ENCODE measurements at regions not wholly inside any gene's neighbourhood (a gene's known extent, or its start where the extent isn't known, plus 50 kb on each side); places are given as distances from the start of the nearest gene placed in this dataset.
A peak's percentile ranks its signal among the peaks of the same experiment; 100 is the strongest.

- peak; percentile 96 for DNase-seq
Measured at GRCh38 chr2:43127208-43127940, 99.0 kb downstream of the ZFP36L2 start.

GRCh38 chr2:43126817-43127207 lies 99.6 kb downstream of the ZFP36L2 start:
- no peak for DNase-seq

DNA sequence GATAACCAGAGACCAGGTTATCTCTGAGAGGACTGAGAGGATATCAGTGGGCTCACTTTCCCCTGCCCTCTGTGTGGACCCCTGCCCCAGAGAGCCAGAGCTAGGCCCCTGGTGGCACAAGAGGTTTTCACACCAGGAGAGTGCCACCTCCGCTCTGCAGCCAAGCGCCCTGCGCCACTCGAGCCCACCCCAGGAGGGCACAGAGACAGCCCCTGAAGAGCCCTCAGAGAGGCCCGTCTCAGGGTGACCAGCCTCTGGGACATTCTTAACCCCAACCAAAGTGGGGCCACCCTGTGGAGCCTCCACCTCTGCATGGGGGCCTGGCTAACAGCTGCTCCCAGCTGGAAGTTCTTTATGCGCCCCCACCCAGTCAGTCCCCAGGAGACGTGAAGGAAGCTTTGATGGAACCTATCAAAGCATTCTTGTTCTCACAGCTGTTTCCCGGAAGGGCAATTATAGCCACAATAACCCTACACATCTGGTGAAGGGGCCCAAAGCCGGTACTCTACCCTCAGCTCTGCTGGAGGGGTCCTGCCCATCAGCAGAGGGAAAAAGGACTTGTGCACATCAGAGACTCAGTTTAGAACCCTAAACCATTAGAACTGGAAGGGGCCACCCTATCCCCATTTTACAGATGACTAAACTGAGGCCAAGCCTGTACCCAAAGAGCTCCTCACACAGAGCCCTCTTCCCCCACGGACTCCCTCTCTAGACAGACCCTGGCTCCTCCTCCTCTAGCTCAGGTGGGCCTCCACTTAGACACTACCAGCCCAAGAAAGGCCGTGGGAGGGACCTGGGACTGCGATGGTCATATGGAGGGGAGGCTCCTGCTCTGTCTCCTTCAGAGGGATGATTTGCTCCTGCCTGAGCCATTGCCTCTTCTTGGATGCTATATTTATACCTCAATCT lies 101.1 kb downstream of the ZFP36L2 start:
- DNase-seq = no peak

DNA sequence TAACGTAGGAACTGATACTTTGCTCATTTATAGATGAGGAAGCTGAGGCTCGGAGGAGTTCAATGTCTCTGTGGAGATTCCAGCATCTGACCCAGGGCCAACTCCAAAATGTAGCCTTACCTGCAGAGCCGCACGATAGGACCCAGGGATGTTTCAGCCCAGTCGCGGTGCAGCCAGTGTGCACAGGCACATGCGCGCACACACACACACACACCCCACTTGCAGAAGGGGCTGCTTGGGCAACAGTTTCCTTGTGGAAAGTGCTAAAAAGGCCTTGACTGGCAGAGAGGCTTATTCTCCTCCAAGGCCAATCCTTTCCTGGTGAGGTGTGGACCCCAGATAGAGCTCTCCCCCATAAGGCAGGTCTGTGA lies 101.7 kb downstream of the ZFP36L2 start:
- no peak for DNase-seq

DNA sequence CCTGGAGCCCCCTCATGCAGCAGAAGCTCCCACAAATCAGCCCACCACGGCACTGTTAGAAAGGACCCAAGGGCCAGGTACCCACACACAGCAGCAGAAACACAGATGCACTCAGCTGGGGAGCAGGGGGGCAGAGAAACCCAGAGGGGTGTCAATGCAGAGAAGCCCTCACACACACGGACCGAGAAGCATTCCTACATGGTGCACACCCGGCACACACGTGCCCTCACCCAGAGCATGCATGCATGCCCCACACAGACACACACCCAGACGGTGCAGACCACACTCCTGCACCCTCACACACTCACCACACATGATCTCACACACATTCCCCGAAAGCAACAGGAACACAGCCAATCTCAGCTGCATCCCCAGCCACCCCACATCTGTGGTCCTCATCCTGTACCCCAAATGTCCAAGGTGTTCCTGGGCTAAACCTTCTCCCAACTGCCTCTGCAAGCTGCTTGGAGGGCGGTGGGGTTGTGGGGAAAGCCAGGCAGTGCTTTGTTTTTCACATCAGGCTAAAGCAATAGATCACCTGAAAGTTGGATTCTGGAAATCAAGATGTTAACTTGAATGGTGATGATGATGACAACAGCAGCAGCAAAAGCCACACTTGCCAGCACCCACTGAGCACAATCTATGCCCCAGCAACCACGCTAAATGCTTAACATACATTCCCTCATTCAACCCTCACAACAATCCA lies 102.3 kb downstream of the ZFP36L2 start:
- no peak for DNase-seq

DNA sequence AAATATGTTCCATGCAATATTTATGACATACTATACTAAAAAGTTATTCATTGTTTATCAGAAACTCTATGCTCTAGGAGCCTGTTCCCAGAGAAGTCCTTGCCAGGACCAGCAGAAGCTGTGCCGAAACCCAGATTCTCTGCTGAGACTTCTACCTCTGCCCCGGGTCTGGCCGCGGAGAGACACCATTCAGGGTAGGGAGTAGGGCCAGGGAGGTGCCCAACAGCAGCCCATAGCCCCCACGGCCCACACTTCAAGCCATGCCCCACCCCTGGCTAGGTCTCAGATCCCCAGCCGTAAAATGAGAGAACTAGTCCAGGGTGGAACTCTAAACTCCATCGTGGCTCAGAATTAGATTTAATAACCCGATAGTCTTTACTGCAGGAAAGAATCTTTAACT lies 102.9 kb downstream of the ZFP36L2 start:
- no peak for DNase-seq

- no peak for DNase-seq
Measured at GRCh38 chr2:43123028-43123427, 103.4 kb downstream of the ZFP36L2 start.

- DNase-seq = no peak
Measured at GRCh38 chr2:43121580-43122314, 104.7 kb downstream of the ZFP36L2 start.

GRCh38 chr2:43119303-43119702 lies 107.1 kb downstream of the ZFP36L2 start:
- no peak for DNase-seq

DNA sequence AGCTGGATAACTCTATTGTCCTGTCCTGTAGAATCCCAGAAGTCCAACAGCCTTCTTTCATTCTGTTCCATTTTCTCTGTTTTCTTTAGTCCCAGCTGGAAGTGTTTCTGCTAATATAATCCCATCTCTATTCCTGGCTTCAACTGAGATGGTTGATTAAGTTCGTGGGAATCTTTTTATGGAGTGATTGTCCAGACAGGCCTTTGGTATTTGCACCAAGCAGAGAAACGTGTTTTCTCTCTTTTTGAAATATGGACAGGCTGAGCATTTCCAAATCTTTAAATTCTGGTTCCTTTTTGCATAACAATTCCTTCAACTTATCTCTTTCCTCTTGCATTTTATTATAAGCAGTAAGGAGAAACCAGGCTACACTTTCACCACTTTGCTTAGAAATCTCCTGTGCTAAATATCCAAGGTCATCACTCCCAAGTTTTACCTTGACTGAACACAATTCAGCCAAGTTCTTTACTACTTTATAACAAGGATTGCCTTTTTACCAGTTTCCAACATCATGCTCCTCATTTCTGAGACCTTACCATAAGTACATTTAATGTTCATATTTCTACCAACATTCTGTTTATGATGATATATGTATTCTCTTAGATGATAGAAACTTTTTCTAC lies 108.8 kb downstream of the ZFP36L2 start:
- DNase-seq = no peak

DNA sequence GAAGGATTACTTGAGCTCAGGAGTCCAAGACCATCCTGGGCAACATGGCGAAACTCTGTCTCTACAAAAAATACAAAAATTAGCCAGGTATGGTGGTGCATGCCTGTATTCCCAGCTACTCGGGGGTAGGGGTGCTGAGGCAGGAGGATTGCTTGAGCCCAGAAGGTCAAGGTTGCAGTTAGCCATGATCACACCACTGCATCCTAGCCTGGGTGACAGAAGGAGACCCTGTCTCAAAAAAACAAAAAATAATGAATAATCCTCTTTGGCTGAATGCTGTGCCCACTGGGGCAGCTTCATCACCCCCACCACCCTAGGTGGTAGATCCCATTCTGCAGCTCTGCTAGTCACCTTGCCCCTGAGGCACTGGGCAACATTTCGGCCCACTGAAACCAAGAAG lies 109.4 kb downstream of the ZFP36L2 start:
- DNase-seq = no peak

DNA sequence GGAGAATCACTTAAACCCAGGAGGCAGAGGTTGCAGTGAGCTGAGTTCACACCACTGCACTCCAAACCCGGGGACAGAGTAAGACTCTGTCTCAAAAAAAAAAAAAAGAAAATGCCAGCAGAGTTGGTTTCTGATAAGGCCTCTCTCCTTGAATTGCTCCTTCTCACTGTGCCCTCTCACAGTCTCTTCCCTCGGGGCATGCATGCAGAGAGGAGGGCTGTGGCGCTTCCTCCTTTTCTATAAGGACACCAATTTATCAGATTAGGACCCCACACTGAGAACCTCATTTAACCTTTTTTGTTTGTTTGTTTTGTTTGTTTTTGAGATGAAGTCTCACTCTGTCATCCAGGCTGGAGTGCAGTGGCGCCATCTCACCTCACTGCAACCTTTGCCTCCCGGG lies 110.5 kb downstream of the ZFP36L2 start:
- no peak for DNase-seq

- DNase-seq = no peak
Measured at GRCh38 chr2:43114210-43114609, 112.2 kb downstream of the ZFP36L2 start.

- no peak for DNase-seq
Measured at GRCh38 chr2:43111788-43112554, 114.4 kb downstream of the ZFP36L2 start.

DNA sequence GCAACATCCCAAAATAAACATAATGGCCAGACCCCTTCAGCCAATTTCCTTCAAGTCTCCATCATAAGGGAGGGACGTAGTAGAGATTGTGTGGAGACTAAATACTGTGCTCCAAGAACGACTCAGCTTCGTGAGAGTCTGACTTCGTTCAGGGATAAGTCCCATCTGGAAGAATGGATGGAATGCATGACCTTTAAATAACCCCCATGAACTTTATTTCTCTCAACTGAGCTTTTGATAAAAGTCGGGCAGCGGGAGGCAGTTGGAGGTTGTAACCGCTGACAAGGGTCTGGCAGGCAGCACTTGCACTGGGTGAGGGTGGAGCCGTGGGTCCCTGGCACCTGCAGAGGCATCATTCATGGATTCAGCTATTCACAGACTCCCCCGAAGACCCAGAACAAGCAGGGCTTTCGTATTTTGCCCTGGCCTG lies 115.9 kb downstream of the ZFP36L2 start:
- no peak for DNase-seq

DNA sequence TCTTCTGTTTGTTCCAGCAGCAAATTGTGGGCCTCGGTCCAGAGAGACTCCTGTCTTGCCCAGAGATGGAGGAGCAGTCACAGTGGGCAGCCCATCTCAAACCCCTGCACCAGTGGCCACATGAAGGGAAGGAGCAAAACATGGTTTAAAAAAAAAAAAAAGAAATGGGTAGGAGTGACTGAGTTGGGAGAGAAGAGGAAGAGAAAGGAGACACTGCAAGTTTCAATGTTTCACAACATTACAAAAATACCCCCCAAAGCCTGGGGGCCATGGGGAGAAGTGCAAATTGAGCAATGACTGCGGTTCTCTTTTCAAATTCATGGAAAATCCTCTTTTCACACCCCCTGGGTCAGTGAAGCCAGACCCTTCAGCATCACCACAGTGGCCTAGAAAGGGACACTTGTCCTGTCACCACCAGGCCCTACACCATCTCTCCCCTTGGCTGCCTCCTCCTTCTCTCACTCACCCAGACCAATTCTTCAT lies 117.1 kb downstream of the ZFP36L2 start:
- DNase-seq = no peak

- no peak for DNase-seq
Measured at GRCh38 chr2:43107679-43108078, 118.7 kb downstream of the ZFP36L2 start.

DNA sequence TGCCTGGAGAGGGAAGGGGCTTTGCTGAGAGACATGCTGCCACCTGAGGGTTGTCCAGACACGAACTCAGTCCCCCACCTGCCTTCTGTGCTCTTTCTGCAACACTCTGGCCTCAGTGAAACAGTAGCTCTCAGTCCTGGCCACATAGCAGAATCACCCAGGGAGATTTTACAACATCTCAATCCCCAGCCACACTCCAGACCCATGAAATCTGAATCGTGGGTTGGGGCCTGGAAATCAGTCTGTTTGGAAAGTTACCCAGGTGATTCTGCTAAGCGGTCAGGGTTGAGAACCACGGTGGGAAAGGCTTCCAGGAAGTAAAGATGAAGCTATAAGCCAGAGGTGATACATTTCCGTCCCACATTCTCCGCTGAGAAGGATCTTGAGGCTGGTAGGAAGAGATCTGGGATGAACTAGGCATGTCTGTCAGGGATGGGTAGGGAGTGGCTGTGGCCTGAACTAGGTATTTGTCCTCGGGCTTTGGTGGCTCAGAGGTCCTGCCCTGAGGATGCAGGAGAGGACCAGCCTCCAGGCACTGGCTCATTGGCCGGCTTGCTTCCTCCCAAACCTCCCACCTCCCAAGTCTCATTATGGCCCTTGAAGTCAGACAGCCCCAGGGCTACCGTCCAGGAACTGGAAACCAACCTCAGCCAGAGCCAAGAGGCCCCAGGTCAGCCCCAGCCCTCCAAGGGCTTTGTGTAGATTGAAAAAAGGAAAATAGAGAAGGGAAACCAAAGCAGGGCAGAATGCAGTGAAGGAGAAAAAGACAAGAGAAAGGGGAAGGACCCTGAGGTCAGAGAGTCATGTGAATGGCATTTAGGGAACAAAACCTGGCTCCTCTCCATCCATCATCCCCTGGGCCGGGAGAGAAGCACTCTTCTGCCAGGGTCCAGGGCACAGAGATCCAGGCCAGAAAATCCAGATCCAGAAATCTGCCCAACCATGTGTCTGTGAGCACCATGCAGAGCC lies 119.6 kb downstream of the ZFP36L2 start:
- DNase-seq = no peak

DNA sequence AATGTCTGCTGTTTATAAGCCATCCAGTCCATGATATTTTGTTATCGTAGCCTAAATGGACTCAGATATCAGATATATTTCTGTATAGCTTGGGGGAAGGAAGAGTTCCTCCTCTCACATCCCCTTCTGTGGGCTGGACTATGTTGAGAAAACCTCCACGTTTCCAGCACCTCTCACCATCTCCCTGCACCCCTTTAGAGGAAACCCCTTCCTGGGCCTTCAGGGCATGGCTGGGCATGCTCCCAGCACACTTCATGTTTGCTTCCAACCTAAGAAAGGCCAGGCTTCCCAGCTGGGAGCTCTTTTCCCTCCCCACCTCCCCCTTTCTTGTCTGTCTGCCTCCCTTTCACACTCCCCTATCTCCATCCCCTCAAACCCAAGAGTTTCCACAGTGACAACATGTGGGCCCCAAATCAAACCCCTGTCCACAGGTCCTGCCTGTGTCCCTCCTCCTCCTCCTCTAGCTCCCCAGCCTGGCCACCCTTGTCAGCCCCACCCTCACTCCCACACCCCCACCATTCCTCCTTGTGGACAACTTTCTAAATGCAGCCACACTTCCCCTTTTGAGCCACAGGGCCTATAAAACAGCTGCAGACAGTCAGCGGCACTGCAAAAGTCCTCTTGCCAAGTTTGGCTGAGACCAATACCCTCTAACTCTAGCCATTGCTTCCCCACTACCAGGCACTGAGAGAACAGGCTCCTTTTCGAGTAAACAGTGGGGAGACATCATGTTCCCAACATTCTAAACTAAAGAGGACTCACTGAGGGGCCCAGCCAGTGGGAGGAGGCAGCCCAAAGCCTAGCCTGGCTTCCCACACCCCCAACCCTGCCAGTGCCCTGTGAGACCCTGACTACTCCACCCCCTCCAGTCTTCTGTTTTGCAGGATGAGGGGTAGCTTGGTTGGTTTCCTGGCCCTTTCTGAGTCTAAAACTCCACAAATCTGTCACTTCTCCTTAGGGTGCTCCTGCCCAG lies 120.5 kb downstream of the ZFP36L2 start:
- no peak for DNase-seq
